NOMO-1 treated with DMSO at 0.1 percent for 48 hours (cell line): ENCODE measurements at regions not wholly inside any gene's neighbourhood (a gene's known extent, or its start where the extent isn't known, plus 50 kb on each side); places are given as distances from the start of the nearest gene placed in this dataset.
"Not testable (repeated sequence)": the region's sequence is repeated elsewhere in the genome, so short reads cannot be mapped to it uniquely, and the experiment has no call there.

Experiments used
- DNase-seq: peaks from one replicate; lab custom pipeline; 2025; ENCODE audit not compliant: unreplicated experiment; lab: John Stamatoyannopoulos, UW

GRCh38 chr1:188476606-188477005, 1647.9 kb downstream of the PLA2G4A start:
- no peak for DNase-seq

- no peak for DNase-seq
Measured at GRCh38 chr1:188489336-188490112, 1660.8 kb downstream of the PLA2G4A start.

- no peak for DNase-seq
Measured at GRCh38 chr1:188496506-188496905, 1667.8 kb downstream of the PLA2G4A start.

GRCh38 chr1:188497020-188497419, 1668.3 kb downstream of the PLA2G4A start:
- no peak for DNase-seq

- DNase-seq = no peak
Measured at GRCh38 chr1:188499690-188500089, 1670.9 kb downstream of the PLA2G4A start.

GRCh38 chr1:188514917-188515316, 1686.2 kb downstream of the PLA2G4A start:
- DNase-seq = no peak

- no peak for DNase-seq
Measured at GRCh38 chr1:188517139-188517538, 1688.4 kb downstream of the PLA2G4A start.

GRCh38 chr1:188551176-188551575, 1722.4 kb downstream of the PLA2G4A start:
- no peak for DNase-seq

GRCh38 chr1:188557053-188557452, 1728.3 kb downstream of the PLA2G4A start:
- no peak for DNase-seq

- no peak for DNase-seq
Measured at GRCh38 chr1:188582911-188583532, 1754.3 kb downstream of the PLA2G4A start.

- DNase-seq = no peak
Measured at GRCh38 chr1:188584119-188584518, 1755.4 kb downstream of the PLA2G4A start.

GRCh38 chr1:188590641-188591040, 1761.9 kb downstream of the PLA2G4A start:
- DNase-seq = no peak

- no peak for DNase-seq
Measured at GRCh38 chr1:188594542-188595235, 1765.9 kb downstream of the PLA2G4A start.

- no peak for DNase-seq
Measured at GRCh38 chr1:188599313-188599712, 1770.6 kb downstream of the PLA2G4A start.

- no peak for DNase-seq
Measured at GRCh38 chr1:188611432-188611831, 1782.7 kb downstream of the PLA2G4A start.

- no peak for DNase-seq
Measured at GRCh38 chr1:188615321-188615720, 1786.6 kb downstream of the PLA2G4A start.

GRCh38 chr1:188620236-188620635, 1791.5 kb downstream of the PLA2G4A start:
- DNase-seq = no peak

GRCh38 chr1:188641566-188642211, 1812.9 kb downstream of the PLA2G4A start:
- DNase-seq = no peak

- no peak for DNase-seq
Measured at GRCh38 chr1:188642704-188643103, 1814.0 kb downstream of the PLA2G4A start.

- no peak for DNase-seq
Measured at GRCh38 chr1:188652678-188653077, 1823.9 kb downstream of the PLA2G4A start.

- not testable (repeated sequence) for DNase-seq
Measured at GRCh38 chr1:188655966-188656365, 1821.7 kb downstream of the BRINP3 start.
